Uterus (tissue), 3 donors: ENCODE measurements at regions not wholly inside any gene's neighbourhood (a gene's known extent, or its start where the extent isn't known, plus 50 kb on each side); places are given as distances from the start of the nearest gene placed in this dataset.

Source experiments
- DNase-seq, 2 donors: peaks; one replicate each; pipeline ENCODE4 v3.0.0-alpha.2; 2019 to 2020
- H3K27ac ChIP-seq, 2 donors: fragments of 200-600 bp; sonication (generic); 1 replicate in 1 of 2; 2 replicates in 1 of 2; pipeline ENCODE4 v1.5.1; 2016 to 2018
- H3K27me3 ChIP-seq, 2 donors: fragments of 200-600 bp; sonication (generic); one replicate each; pipeline ENCODE4 v1.5.1; 2018 to 2019; ENCODE audit warnings: control low read depth in 1 of 2
- H3K36me3 ChIP-seq, 2 donors: fragments of 200-600 bp; sonication (generic); one replicate each; pipeline ENCODE4 v1.5.1; 2019; ENCODE audit warnings: control low read depth in 1 of 2
- H3K4me1 ChIP-seq, 2 donors: fragments of 200-600 bp; sonication (generic); one replicate each; pipeline ENCODE4 v1.5.1; 2018 to 2019; ENCODE audit warnings: control low read depth in 1 of 2
- H3K4me3 ChIP-seq, 2 donors: fragments of 200-600 bp; sonication (generic); 1 replicate in 1 of 2; 2 replicates in 1 of 2; pipeline ENCODE4 v1.5.1; 2018 to 2019; ENCODE audit warnings: mild to moderate bottlenecking in 1 of 2
- H3K9me3 ChIP-seq, 2 donors: fragments of 200-600 bp; sonication (generic); one replicate each; pipeline ENCODE4 v1.5.1; 2019; ENCODE audit warnings: control low read depth in 1 of 2
- POLR2A ChIP-seq, 2 donors: fragments of 450-650 bp; IDR thresholded peaks; one replicate each; pipeline ENCODE4 v1.6.1; 2016; ENCODE audit warnings: antibody characterized with exemption in 2 of 2, mild to moderate bottlenecking in 1 of 2, moderate library complexity in 1 of 2
- intact Hi-C: fragments of 100-400 bp; cut with DNase I; formaldehyde crosslinking; loops from one replicate; pipeline ENCODE4 v1.15.1; 2023; ENCODE audit warnings: low total_unique reads
- TF ChIP-seq, protein P1 (sequence below), 4 experiments: fragments of 200-600 bp in 2 of 4; fragments of 450-650 bp in 2 of 4; sonication (generic) in 2 of 4; IDR thresholded peaks; one replicate each; pipeline ENCODE4 v1.5.1; 2016 to 2019; ENCODE audit warnings: antibody characterized with exemption in 4 of 4, mild to moderate bottlenecking in 2 of 4, moderate library complexity in 1 of 4
- donor health status: DM: yes; HTN: yes; CAD: no.

DNA sequence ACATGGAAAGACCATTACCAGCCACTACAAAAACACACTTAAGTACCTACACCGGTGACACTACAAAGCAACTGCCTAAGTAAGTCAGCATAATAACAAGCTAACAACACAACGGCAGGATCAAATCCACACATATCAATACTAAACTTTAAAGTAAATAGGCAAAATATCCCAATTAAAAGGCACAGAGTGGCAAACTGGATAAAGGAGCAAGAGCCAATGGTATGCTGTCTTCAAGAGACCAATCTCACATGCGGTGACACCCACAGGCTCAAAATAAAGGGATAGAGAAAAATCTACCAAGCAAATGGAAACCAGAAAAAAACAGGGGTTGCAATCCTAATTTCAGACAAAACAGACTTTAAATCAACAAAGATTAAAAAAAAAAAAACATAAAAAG lies 261.5 kb upstream of the TENM4 start:
- H3K27me3 ChIP-seq = no peaks in the 10 kb centered on the region
- H3K27ac ChIP-seq = no peak overlapping the region
- TF ChIP-seq, protein P1, sequence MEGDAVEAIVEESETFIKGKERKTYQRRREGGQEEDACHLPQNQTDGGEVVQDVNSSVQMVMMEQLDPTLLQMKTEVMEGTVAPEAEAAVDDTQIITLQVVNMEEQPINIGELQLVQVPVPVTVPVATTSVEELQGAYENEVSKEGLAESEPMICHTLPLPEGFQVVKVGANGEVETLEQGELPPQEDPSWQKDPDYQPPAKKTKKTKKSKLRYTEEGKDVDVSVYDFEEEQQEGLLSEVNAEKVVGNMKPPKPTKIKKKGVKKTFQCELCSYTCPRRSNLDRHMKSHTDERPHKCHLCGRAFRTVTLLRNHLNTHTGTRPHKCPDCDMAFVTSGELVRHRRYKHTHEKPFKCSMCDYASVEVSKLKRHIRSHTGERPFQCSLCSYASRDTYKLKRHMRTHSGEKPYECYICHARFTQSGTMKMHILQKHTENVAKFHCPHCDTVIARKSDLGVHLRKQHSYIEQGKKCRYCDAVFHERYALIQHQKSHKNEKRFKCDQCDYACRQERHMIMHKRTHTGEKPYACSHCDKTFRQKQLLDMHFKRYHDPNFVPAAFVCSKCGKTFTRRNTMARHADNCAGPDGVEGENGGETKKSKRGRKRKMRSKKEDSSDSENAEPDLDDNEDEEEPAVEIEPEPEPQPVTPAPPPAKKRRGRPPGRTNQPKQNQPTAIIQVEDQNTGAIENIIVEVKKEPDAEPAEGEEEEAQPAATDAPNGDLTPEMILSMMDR (IDR thresholded peaks at IDR 0.05) = no peak
- TF ChIP-seq POLR2A (IDR thresholded peaks at IDR 0.05) = no peak
- H3K9me3 ChIP-seq = no peaks in the 10 kb centered on the region
- no peaks in the 10 kb centered on the region for H3K4me1 ChIP-seq
- intact Hi-C loops = no loop called here
- H3K36me3 ChIP-seq = no peaks in the 10 kb centered on the region
- DNase-seq = no peak
- no peak overlapping the region for H3K4me3 ChIP-seq

- Histone ChIP-seq H3K27ac (no peak overlapping the region), H3K4me1 (no peaks in the 10 kb centered on the region), H3K4me3 (no peak overlapping the region), H3K9me3 (no peaks in the 10 kb centered on the region), H3K36me3 (no peaks in the 10 kb centered on the region), H3K27me3 (no peaks in the 10 kb centered on the region)
- no peak for DNase-seq
- intact Hi-C loops = no loop called here
- TF ChIP-seq, protein P1 (IDR thresholded peaks at IDR 0.05) = no peak
- no peak for TF ChIP-seq POLR2A (IDR thresholded peaks at IDR 0.05)
Observed at GRCh38 chr11:79699246-79699645, 258.4 kb upstream of the TENM4 start.

DNA sequence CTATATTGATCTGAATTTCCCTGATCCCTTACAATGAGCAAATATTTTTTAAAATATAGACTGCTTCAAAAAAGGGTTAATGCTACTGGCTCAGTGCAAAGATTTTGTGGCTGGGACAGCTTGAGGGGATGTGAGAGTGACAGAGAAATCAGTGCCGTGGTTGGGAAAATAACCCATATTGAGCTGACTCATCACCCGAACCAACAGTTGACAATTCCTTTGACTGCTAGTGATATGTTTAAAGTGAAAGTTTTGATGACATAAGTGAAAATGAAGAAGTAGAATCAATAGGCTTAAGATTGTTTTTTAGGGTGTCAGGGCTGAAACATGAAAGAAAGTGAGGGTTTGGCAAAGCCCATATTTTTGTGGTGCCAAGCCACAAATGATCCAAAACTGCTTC lies 257.1 kb upstream of the TENM4 start:
- H3K36me3 ChIP-seq = no peaks in the 10 kb centered on the region
- intact Hi-C loops = no loop called here
- H3K27ac ChIP-seq = no peak overlapping the region
- TF ChIP-seq POLR2A (IDR thresholded peaks at IDR 0.05) = no peak
- TF ChIP-seq, protein P1 (IDR thresholded peaks at IDR 0.05) = no peak
- H3K4me3 ChIP-seq = no peak overlapping the region
- H3K4me1 ChIP-seq = no peaks in the 10 kb centered on the region
- H3K9me3 ChIP-seq = no peaks in the 10 kb centered on the region
- DNase-seq = no peak
- H3K27me3 ChIP-seq = no peaks in the 10 kb centered on the region

DNA sequence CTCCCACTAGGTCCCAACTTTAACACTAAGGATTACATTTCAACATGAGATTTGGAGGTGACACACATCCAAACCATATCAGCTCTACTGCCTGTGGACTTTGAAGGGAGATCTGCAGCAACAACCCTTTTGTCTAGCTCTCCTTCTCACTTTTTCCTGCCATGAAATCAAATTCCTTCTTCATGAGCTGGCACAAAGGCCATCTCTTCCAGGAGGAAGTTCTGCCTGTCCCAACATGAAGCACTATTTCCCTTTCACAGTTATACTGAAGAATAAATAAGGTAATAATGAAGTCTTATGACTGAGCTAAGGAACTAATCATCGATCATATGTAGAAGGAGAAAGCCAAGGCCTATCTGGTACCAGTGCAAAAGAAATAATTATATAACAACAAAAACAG lies 253.5 kb upstream of the TENM4 start:
- Histone ChIP-seq H3K4me3 (no peak overlapping the region), H3K4me1 (no peaks in the 10 kb centered on the region), H3K9me3 (no peaks in the 10 kb centered on the region), H3K27me3 (no peaks in the 10 kb centered on the region), H3K27ac (no peak overlapping the region), H3K36me3 (no peaks in the 10 kb centered on the region)
- TF ChIP-seq, protein P1 (IDR thresholded peaks at IDR 0.05) = no peak
- no peak for TF ChIP-seq POLR2A (IDR thresholded peaks at IDR 0.05)
- DNase-seq = no peak
- intact Hi-C loops = no loop called here

- intact Hi-C loops = no loop called here
- Histone ChIP-seq H3K4me3 (no peak overlapping the region), H3K36me3 (no peaks in the 10 kb centered on the region), H3K27me3 (no peaks in the 10 kb centered on the region), H3K4me1 (no peaks in the 10 kb centered on the region), H3K27ac (no peak overlapping the region), H3K9me3 (no peaks in the 10 kb centered on the region)
- DNase-seq = no peak
- TF ChIP-seq POLR2A (IDR thresholded peaks at IDR 0.05) = no peak
- TF ChIP-seq, protein P1 (IDR thresholded peaks at IDR 0.05) = no peak
Observed at GRCh38 chr11:79691445-79691844, 250.6 kb upstream of the TENM4 start.
